ENCODE measurements at regions not wholly inside any gene's neighbourhood (a gene's known extent, or its start where the extent isn't known, plus 50 kb on each side); places are given as distances from the start of the nearest gene placed in this dataset.

DNA sequence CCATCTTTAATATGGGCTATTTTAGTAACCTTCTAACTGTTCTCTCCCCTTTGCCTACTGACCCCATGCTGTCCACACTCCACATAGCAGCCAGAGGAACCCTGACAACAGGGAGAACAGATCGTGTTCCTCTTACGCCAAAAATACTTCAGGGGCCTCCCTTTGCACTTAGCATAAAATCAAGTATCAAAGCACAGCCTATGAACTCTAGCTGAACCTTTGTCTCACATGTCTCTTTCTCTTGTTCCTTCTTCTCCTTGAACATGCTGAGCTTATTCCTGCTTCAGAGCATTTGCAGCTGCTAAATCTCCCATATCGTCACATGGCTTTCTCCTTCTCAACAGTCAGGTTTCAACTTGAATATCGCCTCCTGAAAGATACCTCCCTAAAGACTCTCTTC, 698.8 kb upstream of the C9orf72 start (continued):
- TF ChIP-seq, protein P1, sequence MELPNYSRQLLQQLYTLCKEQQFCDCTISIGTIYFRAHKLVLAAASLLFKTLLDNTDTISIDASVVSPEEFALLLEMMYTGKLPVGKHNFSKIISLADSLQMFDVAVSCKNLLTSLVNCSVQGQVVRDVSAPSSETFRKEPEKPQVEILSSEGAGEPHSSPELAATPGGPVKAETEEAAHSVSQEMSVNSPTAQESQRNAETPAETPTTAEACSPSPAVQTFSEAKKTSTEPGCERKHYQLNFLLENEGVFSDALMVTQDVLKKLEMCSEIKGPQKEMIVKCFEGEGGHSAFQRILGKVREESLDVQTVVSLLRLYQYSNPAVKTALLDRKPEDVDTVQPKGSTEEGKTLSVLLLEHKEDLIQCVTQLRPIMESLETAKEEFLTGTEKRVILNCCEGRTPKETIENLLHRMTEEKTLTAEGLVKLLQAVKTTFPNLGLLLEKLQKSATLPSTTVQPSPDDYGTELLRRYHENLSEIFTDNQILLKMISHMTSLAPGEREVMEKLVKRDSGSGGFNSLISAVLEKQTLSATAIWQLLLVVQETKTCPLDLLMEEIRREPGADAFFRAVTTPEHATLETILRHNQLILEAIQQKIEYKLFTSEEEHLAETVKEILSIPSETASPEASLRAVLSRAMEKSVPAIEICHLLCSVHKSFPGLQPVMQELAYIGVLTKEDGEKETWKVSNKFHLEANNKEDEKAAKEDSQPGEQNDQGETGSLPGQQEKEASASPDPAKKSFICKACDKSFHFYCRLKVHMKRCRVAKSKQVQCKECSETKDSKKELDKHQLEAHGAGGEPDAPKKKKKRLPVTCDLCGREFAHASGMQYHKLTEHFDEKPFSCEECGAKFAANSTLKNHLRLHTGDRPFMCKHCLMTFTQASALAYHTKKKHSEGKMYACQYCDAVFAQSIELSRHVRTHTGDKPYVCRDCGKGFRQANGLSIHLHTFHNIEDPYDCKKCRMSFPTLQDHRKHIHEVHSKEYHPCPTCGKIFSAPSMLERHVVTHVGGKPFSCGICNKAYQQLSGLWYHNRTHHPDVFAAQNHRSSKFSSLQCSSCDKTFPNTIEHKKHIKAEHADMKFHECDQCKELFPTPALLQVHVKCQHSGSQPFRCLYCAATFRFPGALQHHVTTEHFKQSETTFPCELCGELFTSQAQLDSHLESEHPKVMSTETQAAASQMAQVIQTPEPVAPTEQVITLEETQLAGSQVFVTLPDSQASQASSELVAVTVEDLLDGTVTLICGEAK (IDR thresholded peaks at IDR 0.05) = no peak
- TF ChIP-seq, protein P1 (CRISPR knock-in tag; IDR thresholded peaks at IDR 0.05) = no peak
- no peak for TF ChIP-seq U2AF2 (optimal IDR thresholded peaks at IDR 0.05; ENCODE audit: low read depth, low read length)
- TF ChIP-seq ZNF561 (CRISPR knock-in tag; conservative IDR thresholded peaks at IDR 0.05) = no peak
- TF ChIP-seq, protein P2, sequence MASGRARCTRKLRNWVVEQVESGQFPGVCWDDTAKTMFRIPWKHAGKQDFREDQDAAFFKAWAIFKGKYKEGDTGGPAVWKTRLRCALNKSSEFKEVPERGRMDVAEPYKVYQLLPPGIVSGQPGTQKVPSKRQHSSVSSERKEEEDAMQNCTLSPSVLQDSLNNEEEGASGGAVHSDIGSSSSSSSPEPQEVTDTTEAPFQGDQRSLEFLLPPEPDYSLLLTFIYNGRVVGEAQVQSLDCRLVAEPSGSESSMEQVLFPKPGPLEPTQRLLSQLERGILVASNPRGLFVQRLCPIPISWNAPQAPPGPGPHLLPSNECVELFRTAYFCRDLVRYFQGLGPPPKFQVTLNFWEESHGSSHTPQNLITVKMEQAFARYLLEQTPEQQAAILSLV (tag; IDR thresholded peaks at IDR 0.05) = no peak
- TF ChIP-seq ZNF444 (CRISPR knock-in tag; IDR thresholded peaks at IDR 0.05) = no peak
- TF ChIP-seq MTA1 (IDR thresholded peaks at IDR 0.05; ENCODE audit: borderline replicate concordance) = no peak
- TF ChIP-seq SMAD3 (CRISPR knock-in tag; conservative IDR thresholded peaks at IDR 0.05) = no peak
- TF ChIP-seq, protein P3, sequence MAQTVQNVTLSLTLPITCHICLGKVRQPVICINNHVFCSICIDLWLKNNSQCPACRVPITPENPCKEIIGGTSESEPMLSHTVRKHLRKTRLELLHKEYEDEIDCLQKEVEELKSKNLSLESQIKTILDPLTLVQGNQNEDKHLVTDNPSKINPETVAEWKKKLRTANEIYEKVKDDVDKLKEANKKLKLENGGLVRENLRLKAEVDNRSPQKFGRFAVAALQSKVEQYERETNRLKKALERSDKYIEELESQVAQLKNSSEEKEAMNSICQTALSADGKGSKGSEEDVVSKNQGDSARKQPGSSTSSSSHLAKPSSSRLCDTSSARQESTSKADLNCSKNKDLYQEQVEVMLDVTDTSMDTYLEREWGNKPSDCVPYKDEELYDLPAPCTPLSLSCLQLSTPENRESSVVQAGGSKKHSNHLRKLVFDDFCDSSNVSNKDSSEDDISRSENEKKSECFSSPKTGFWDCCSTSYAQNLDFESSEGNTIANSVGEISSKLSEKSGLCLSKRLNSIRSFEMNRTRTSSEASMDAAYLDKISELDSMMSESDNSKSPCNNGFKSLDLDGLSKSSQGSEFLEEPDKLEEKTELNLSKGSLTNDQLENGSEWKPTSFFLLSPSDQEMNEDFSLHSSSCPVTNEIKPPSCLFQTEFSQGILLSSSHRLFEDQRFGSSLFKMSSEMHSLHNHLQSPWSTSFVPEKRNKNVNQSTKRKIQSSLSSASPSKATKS (CRISPR knock-in tag; IDR thresholded peaks at IDR 0.05) = no peak
- TF ChIP-seq ZNF224 (CRISPR knock-in tag; IDR thresholded peaks at IDR 0.05) = no peak
- no peak for TF ChIP-seq RNF2 (IDR thresholded peaks at IDR 0.05)

Data from K562 (cell line).